GM23248 (cell line): ENCODE measurements at regions not wholly inside any gene's neighbourhood (a gene's known extent, or its start where the extent isn't known, plus 50 kb on each side); places are given as distances from the start of the nearest gene placed in this dataset.
"Not testable (repeated sequence)": the region's sequence is repeated elsewhere in the genome, so short reads cannot be mapped to it uniquely, and the experiment has no call there.

Source experiments
- EZH2 ChIP-seq: fragments of 200-600 bp; sonication (generic); IDR thresholded peaks from 2 replicates; pipeline ENCODE4 v1.6.1; 2018; ENCODE audit warnings: antibody characterized with exemption, mild to moderate bottlenecking; ENCODE audit not compliant: insufficient read depth, poor library complexity, severe bottlenecking
- EZH2phosphoT487 ChIP-seq: fragments of 200-600 bp; sonication (generic); IDR thresholded peaks from 2 replicates; pipeline ENCODE4 v1.6.1; 2018; ENCODE audit warnings: antibody characterized with exemption, moderate library complexity, mild to moderate bottlenecking, low read depth; ENCODE audit not compliant: insufficient read depth

- not testable (repeated sequence) for TF ChIP-seq EZH2, EZH2phosphoT487
Observed at GRCh38 chr2:88920399-88920798, 228.9 kb downstream of the RPIA start.
